NCI-H2107 (cell line): ENCODE measurements at regions not wholly inside any gene's neighbourhood (a gene's known extent, or its start where the extent isn't known, plus 50 kb on each side); places are given as distances from the start of the nearest gene placed in this dataset.

Experiments used
- DNase-seq: peaks from one replicate; lab custom pipeline; 2025; lab: John Stamatoyannopoulos, UW

- no peak for DNase-seq
Observed at GRCh38 chr9:119639287-119639955, 270.2 kb upstream of the BRINP1 start.

GRCh38 chr9:119634006-119634405 is 264.8 kb upstream of the BRINP1 start:
- no peak for DNase-seq

GRCh38 chr9:119611565-119611964 is 242.3 kb upstream of the BRINP1 start:
- DNase-seq = no peak

GRCh38 chr9:119609277-119609971 is 240.2 kb upstream of the BRINP1 start:
- no peak for DNase-seq

GRCh38 chr9:119601632-119602031 is 232.4 kb upstream of the BRINP1 start:
- DNase-seq = no peak

- DNase-seq = no peak
Observed at GRCh38 chr9:119597499-119597898, 228.3 kb upstream of the BRINP1 start.

GRCh38 chr9:119596703-119597102 is 227.5 kb upstream of the BRINP1 start:
- DNase-seq = no peak

GRCh38 chr9:119588874-119589744 is 219.9 kb upstream of the BRINP1 start:
- DNase-seq = no peak

- no peak for DNase-seq
Observed at GRCh38 chr9:119577881-119578280, 208.6 kb upstream of the BRINP1 start.

- no peak for DNase-seq
Observed at GRCh38 chr9:119559986-119560385, 190.8 kb upstream of the BRINP1 start.

GRCh38 chr9:119559056-119559455 is 189.8 kb upstream of the BRINP1 start:
- DNase-seq = no peak

GRCh38 chr9:119556129-119556875 is 187.1 kb upstream of the BRINP1 start:
- DNase-seq = peak; percentile 65

- DNase-seq = no peak
Observed at GRCh38 chr9:119544492-119544891, 175.3 kb upstream of the BRINP1 start.

GRCh38 chr9:119537138-119537537 is 167.9 kb upstream of the BRINP1 start:
- no peak for DNase-seq

- peak; percentile 5 for DNase-seq
Observed at GRCh38 chr9:119533504-119533903, 164.3 kb upstream of the BRINP1 start.

- no peak for DNase-seq
Observed at GRCh38 chr9:119526698-119527097, 157.5 kb upstream of the BRINP1 start.

GRCh38 chr9:119523508-119523907 is 154.3 kb upstream of the BRINP1 start:
- no peak for DNase-seq

- DNase-seq = no peak
Observed at GRCh38 chr9:119522381-119522780, 153.1 kb upstream of the BRINP1 start.

GRCh38 chr9:119509291-119509905 is 140.2 kb upstream of the BRINP1 start:
- DNase-seq = no peak

GRCh38 chr9:119501374-119501773 is 132.1 kb upstream of the BRINP1 start:
- no peak for DNase-seq

GRCh38 chr9:119500072-119500771 is 131.0 kb upstream of the BRINP1 start:
- no peak for DNase-seq
